ENCODE measurements at regions not wholly inside any gene's neighbourhood (a gene's known extent, or its start where the extent isn't known, plus 50 kb on each side); places are given as distances from the start of the nearest gene placed in this dataset.

DNA sequence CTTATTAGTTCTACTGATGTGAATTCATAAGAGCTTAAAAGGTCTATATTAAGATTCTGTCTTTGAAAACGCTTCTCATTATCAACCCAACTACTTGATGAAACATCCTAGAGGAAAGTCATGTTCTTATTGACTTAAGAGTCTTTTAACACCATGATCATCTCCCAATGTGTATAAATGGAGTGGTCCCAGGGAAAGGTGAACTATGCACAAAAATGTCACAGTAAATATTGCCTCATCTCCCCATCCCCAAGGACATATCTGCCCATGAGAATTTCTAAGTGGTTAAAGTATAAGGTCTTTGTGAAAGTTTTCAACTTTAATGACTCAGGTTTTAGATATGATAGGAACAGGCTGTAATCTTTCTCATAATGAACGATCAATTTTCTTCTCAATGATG, 240.1 kb downstream of the IRS1 start:
- H3K4me3 ChIP-seq (ENCODE audit: low read depth, low read length), result no peak overlapping the region
- no peaks in the 10 kb centered on the region for H3K36me3 ChIP-seq (ENCODE audit: control insufficient read depth in 2 of 2, insufficient read depth in 1 of 2, low read length in 2 of 2)
- no peaks in the 10 kb centered on the region; the same call in 1 of the 2 replicates for H3K9me3 ChIP-seq (ENCODE audit: control insufficient read depth, insufficient read depth, low read depth, low read length)
- ChIA-PET CTCF (interaction anchor here (1.0 kb wide), 1 partner anchor 60 kb away, joined by 3 read pairs; no protein-coding TSS in a partner anchor), POLR2A (no interaction called here)
- no peaks in the 10 kb centered on the region for H3K4me1 ChIP-seq (ENCODE audit: control insufficient read depth, insufficient read depth, low read length)
- TF ChIP-seq ZNF138 (tag by site-specific recombination; IDR thresholded peaks at IDR 0.05; ENCODE audit: borderline replicate concordance) (no peak), ZNF560 (tag by site-specific recombination; IDR thresholded peaks at IDR 0.05; ENCODE audit: borderline replicate concordance) (no peak), RBAK (tag by site-specific recombination; IDR thresholded peaks at IDR 0.05) (no peak), ZNF76 (tag by site-specific recombination; IDR thresholded peaks at IDR 0.05; ENCODE audit: borderline replicate concordance, low read depth) (no peak), ZNF544 (tag by site-specific recombination; IDR thresholded peaks at IDR 0.05) (no peak), ZNF266 (tag by site-specific recombination; IDR thresholded peaks at IDR 0.05; ENCODE audit: low read depth) (no peak), ZNF426 (tag by site-specific recombination; IDR thresholded peaks at IDR 0.05) (no peak)
- TF ChIP-seq, protein P1, sequence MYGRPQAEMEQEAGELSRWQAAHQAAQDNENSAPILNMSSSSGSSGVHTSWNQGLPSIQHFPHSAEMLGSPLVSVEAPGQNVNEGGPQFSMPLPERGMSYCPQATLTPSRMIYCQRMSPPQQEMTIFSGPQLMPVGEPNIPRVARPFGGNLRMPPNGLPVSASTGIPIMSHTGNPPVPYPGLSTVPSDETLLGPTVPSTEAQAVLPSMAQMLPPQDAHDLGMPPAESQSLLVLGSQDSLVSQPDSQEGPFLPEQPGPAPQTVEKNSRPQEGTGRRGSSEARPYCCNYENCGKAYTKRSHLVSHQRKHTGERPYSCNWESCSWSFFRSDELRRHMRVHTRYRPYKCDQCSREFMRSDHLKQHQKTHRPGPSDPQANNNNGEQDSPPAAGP (tag by site-specific recombination; IDR thresholded peaks at IDR 0.05), result no peak
- no peak overlapping the region for H3K27ac ChIP-seq (ENCODE audit: extremely low read depth, low read depth, low read length)

DNA sequence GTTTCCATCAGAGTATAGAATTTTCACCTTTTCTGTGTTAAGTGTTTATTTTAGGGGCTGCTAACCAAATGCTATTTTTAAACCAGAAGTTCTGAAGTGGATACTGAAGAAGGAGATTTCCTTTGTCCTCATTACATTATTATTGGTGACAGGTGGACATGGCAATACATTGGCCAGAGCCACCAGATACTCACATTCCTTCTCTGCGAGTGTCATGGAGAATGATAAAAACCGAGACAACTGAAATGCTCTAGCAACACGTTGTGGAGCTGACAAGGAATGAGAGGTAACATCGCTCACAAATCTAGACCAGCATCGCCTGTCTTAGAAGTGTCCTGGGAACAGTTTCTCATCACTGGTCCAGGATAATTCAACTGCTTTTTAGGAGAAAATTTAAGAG, 241.2 kb downstream of the IRS1 start:
- CTCF ChIA-PET, result no interaction called here
- Histone ChIP-seq H3K36me3 (ENCODE audit: control insufficient read depth in 2 of 2, insufficient read depth in 1 of 2, low read length in 2 of 2) (no peaks in the 10 kb centered on the region), H3K27ac (ENCODE audit: extremely low read depth, low read depth, low read length) (no peak overlapping the region), H3K9me3 (ENCODE audit: control insufficient read depth, insufficient read depth, low read depth, low read length) (no peaks in the 10 kb centered on the region; the same call in 1 of the 2 replicates), H3K4me1 (ENCODE audit: control insufficient read depth, insufficient read depth, low read length) (no peaks in the 10 kb centered on the region), H3K4me3 (ENCODE audit: low read depth, low read length) (no peak overlapping the region)
- TF ChIP-seq REPIN1 (tag by site-specific recombination; IDR thresholded peaks at IDR 0.05; ENCODE audit: low read depth) (no peak), ZNF747 (tag by site-specific recombination; IDR thresholded peaks at IDR 0.05) (no peak), GLIS2 (tag by site-specific recombination; IDR thresholded peaks at IDR 0.05) (no peak), ZNF623 (tag by site-specific recombination; IDR thresholded peaks at IDR 0.05) (no peak), ZNF366 (tag by site-specific recombination; conservative IDR thresholded peaks at IDR 0.05) (no peak), ZNF426 (tag by site-specific recombination; IDR thresholded peaks at IDR 0.05) (no peak), ZBTB21 (tag by site-specific recombination; IDR thresholded peaks at IDR 0.05) (no peak), ZNF223 (tag by site-specific recombination; IDR thresholded peaks at IDR 0.05) (no peak), EGR2 (tag by site-specific recombination; IDR thresholded peaks at IDR 0.05; ENCODE audit: low read depth) (no peak), KLF1 (tag by site-specific recombination; IDR thresholded peaks at IDR 0.05) (no peak), ZIC2 (tag by site-specific recombination; IDR thresholded peaks at IDR 0.05) (no peak), GFI1B (tag by site-specific recombination; IDR thresholded peaks at IDR 0.05) (no peak), ZNF391 (tag by site-specific recombination; IDR thresholded peaks at IDR 0.05; ENCODE audit: borderline replicate concordance, low read depth) (no peak), ZBTB20 (tag by site-specific recombination; IDR thresholded peaks at IDR 0.05) (no peak), ZNF654 (tag by site-specific recombination; IDR thresholded peaks at IDR 0.05; ENCODE audit: low read depth) (no peak)
- TF ChIP-seq, protein P2, sequence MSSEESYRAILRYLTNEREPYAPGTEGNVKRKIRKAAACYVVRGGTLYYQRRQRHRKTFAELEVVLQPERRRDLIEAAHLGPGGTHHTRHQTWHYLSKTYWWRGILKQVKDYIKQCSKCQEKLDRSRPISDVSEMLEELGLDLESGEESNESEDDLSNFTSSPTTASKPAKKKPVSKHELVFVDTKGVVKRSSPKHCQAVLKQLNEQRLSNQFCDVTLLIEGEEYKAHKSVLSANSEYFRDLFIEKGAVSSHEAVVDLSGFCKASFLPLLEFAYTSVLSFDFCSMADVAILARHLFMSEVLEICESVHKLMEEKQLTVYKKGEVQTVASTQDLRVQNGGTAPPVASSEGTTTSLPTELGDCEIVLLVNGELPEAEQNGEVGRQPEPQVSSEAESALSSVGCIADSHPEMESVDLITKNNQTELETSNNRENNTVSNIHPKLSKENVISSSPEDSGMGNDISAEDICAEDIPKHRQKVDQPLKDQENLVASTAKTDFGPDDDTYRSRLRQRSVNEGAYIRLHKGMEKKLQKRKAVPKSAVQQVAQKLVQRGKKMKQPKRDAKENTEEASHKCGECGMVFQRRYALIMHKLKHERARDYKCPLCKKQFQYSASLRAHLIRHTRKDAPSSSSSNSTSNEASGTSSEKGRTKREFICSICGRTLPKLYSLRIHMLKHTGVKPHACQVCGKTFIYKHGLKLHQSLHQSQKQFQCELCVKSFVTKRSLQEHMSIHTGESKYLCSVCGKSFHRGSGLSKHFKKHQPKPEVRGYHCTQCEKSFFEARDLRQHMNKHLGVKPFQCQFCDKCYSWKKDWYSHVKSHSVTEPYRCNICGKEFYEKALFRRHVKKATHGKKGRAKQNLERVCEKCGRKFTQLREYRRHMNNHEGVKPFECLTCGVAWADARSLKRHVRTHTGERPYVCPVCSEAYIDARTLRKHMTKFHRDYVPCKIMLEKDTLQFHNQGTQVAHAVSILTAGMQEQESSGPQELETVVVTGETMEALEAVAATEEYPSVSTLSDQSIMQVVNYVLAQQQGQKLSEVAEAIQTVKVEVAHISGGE (tag by site-specific recombination; conservative IDR thresholded peaks at IDR 0.05; ENCODE audit: low read depth), result no peak
- TF ChIP-seq, protein P3, sequence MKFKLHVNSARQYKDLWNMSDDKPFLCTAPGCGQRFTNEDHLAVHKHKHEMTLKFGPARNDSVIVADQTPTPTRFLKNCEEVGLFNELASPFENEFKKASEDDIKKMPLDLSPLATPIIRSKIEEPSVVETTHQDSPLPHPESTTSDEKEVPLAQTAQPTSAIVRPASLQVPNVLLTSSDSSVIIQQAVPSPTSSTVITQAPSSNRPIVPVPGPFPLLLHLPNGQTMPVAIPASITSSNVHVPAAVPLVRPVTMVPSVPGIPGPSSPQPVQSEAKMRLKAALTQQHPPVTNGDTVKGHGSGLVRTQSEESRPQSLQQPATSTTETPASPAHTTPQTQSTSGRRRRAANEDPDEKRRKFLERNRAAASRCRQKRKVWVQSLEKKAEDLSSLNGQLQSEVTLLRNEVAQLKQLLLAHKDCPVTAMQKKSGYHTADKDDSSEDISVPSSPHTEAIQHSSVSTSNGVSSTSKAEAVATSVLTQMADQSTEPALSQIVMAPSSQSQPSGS (tag by site-specific recombination; IDR thresholded peaks at IDR 0.05; ENCODE audit: low read depth), result no peak
- TF ChIP-seq, protein P4, sequence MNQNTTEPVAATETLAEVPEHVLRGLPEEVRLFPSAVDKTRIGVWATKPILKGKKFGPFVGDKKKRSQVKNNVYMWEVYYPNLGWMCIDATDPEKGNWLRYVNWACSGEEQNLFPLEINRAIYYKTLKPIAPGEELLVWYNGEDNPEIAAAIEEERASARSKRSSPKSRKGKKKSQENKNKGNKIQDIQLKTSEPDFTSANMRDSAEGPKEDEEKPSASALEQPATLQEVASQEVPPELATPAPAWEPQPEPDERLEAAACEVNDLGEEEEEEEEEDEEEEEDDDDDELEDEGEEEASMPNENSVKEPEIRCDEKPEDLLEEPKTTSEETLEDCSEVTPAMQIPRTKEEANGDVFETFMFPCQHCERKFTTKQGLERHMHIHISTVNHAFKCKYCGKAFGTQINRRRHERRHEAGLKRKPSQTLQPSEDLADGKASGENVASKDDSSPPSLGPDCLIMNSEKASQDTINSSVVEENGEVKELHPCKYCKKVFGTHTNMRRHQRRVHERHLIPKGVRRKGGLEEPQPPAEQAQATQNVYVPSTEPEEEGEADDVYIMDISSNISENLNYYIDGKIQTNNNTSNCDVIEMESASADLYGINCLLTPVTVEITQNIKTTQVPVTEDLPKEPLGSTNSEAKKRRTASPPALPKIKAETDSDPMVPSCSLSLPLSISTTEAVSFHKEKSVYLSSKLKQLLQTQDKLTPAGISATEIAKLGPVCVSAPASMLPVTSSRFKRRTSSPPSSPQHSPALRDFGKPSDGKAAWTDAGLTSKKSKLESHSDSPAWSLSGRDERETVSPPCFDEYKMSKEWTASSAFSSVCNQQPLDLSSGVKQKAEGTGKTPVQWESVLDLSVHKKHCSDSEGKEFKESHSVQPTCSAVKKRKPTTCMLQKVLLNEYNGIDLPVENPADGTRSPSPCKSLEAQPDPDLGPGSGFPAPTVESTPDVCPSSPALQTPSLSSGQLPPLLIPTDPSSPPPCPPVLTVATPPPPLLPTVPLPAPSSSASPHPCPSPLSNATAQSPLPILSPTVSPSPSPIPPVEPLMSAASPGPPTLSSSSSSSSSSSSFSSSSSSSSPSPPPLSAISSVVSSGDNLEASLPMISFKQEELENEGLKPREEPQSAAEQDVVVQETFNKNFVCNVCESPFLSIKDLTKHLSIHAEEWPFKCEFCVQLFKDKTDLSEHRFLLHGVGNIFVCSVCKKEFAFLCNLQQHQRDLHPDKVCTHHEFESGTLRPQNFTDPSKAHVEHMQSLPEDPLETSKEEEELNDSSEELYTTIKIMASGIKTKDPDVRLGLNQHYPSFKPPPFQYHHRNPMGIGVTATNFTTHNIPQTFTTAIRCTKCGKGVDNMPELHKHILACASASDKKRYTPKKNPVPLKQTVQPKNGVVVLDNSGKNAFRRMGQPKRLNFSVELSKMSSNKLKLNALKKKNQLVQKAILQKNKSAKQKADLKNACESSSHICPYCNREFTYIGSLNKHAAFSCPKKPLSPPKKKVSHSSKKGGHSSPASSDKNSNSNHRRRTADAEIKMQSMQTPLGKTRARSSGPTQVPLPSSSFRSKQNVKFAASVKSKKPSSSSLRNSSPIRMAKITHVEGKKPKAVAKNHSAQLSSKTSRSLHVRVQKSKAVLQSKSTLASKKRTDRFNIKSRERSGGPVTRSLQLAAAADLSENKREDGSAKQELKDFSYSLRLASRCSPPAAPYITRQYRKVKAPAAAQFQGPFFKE (tag by site-specific recombination; IDR thresholded peaks at IDR 0.05; ENCODE audit: borderline replicate concordance), result no peak
- POLR2A ChIA-PET, result no interaction called here
